GM11168 (cell line): ENCODE measurements at regions not wholly inside any gene's neighbourhood (a gene's known extent, or its start where the extent isn't known, plus 50 kb on each side); places are given as distances from the start of the nearest gene placed in this dataset.
"Not testable (repeated sequence)": the region's sequence is repeated elsewhere in the genome, so short reads cannot be mapped to it uniquely, and the experiment has no call there.

Experiments used
- in situ Hi-C: fragments of 300-500 bp; cut with MboI; formaldehyde crosslinking; loops from one replicate; pipeline ENCODE4 v1.12.0; 2022; ENCODE audit warnings: low sequenced_read_pairs; ENCODE audit not compliant: unreplicated experiment

GRCh38 chr2:215727507-215728503, 285.5 kb downstream of the MREG start:
- in situ Hi-C loops = no loop called here

- in situ Hi-C loops = no loop called here
These were observed 287.3 kb downstream of the MREG start for GRCh38 chr2:215726070-215726469.

- in situ Hi-C loops = no loop called here
These were observed 288.3 kb upstream of the FN1 start for GRCh38 chr2:215724146-215724545.

- in situ Hi-C loops = no loop called here
These were observed 287.8 kb upstream of the FN1 start for GRCh38 chr2:215723631-215724011.

GRCh38 chr2:215722986-215723630, 287.2 kb upstream of the FN1 start:
- in situ Hi-C loops = no loop called here

- in situ Hi-C loops = no loop called here
These were observed 286.3 kb upstream of the FN1 start for GRCh38 chr2:215722125-215722524.

GRCh38 chr2:215721515-215721914, 285.6 kb upstream of the FN1 start:
- in situ Hi-C loops = not testable (repeated sequence)

- in situ Hi-C loops = no loop called here
These were observed 283.0 kb upstream of the FN1 start for GRCh38 chr2:215718890-215719289.

- in situ Hi-C loops = no loop called here
These were observed 282.6 kb upstream of the FN1 start for GRCh38 chr2:215718436-215718835.

- in situ Hi-C loops = no loop called here
These were observed 281.9 kb upstream of the FN1 start for GRCh38 chr2:215717501-215718381.

GRCh38 chr2:215716956-215717355, 281.1 kb upstream of the FN1 start:
- in situ Hi-C loops = no loop called here

GRCh38 chr2:215712871-215713790, 277.3 kb upstream of the FN1 start:
- in situ Hi-C loops = no loop called here

GRCh38 chr2:215712219-215712868, 276.5 kb upstream of the FN1 start:
- in situ Hi-C loops = no loop called here

GRCh38 chr2:215711471-215712034, 275.7 kb upstream of the FN1 start:
- in situ Hi-C loops = no loop called here

GRCh38 chr2:215707608-215708007, 271.7 kb upstream of the FN1 start:
- in situ Hi-C loops = no loop called here

GRCh38 chr2:215705771-215706361, 270.0 kb upstream of the FN1 start:
- in situ Hi-C loops = no loop called here

- in situ Hi-C loops = no loop called here
These were observed 269.4 kb upstream of the FN1 start for GRCh38 chr2:215705281-215705680.
